Mesenchymal stem cell (in vitro differentiated cells and primary cell): ENCODE measurements at regions not wholly inside any gene's neighbourhood (a gene's known extent, or its start where the extent isn't known, plus 50 kb on each side); places are given as distances from the start of the nearest gene placed in this dataset.
"Not testable (repeated sequence)": the region's sequence is repeated elsewhere in the genome, so short reads cannot be mapped to it uniquely, and the experiment has no call there.

Experiments
- DNase-seq: peaks from one replicate; pipeline ENCODE4 v3.0.0-alpha.2; 2013
- H2AFZ ChIP-seq: one replicate; pipeline ENCODE4 v1.6.1; 2013; ENCODE audit warnings: low read depth, mild to moderate bottlenecking, control low read depth, inconsistent platforms, low read length, moderate library complexity
- H2AK5ac ChIP-seq: 2 replicates; pipeline ENCODE4 v1.6.1; 2013; ENCODE audit warnings: low read length, moderate library complexity, mild to moderate bottlenecking, inconsistent platforms; ENCODE audit not compliant: severe bottlenecking
- H2BK120ac ChIP-seq: one replicate; pipeline ENCODE4 v1.6.1; 2013; ENCODE audit warnings: low read depth, mild to moderate bottlenecking, inconsistent platforms, low read length, moderate library complexity
- H2BK12ac ChIP-seq, 2 experiments: one replicate each; pipeline ENCODE4 v1.6.1; 2013; ENCODE audit warnings: inconsistent platforms in 2 of 2, low read length in 2 of 2, mild to moderate bottlenecking in 2 of 2, moderate library complexity in 2 of 2, control low read depth in 1 of 2
- H2BK15ac ChIP-seq: one replicate; pipeline ENCODE4 v1.6.1; 2013; ENCODE audit warnings: mild to moderate bottlenecking, low read depth, inconsistent platforms; ENCODE audit not compliant: poor library complexity, severe bottlenecking
- H2BK5ac ChIP-seq: 2 replicates; pipeline ENCODE4 v1.6.1; 2013; ENCODE audit warnings: low read depth, mild to moderate bottlenecking, low read length, control low read depth, inconsistent platforms; ENCODE audit not compliant: poor library complexity, severe bottlenecking
- H3K14ac ChIP-seq, 2 experiments: one replicate each; pipeline ENCODE4 v1.6.1; 2013; ENCODE audit warnings: inconsistent platforms in 2 of 2, low read length in 2 of 2, control low read depth in 1 of 2, mild to moderate bottlenecking in 1 of 2, moderate library complexity in 1 of 2
- H3K18ac ChIP-seq, 2 experiments: one replicate each; pipeline ENCODE4 v1.6.1; 2013; ENCODE audit warnings: inconsistent platforms in 2 of 2, low read length in 2 of 2, control low read depth in 1 of 2, low read depth in 1 of 2, mild to moderate bottlenecking in 1 of 2
- H3K23ac ChIP-seq, 2 experiments: one replicate each; pipeline ENCODE4 v1.6.1; 2013; ENCODE audit warnings: inconsistent platforms in 2 of 2, low read length in 2 of 2, mild to moderate bottlenecking in 2 of 2, moderate library complexity in 2 of 2, control low read depth in 1 of 2
- H3K27ac ChIP-seq: 2 replicates; pipeline ENCODE4 v1.5.1; 2013; ENCODE audit warnings: mild to moderate bottlenecking, moderate library complexity, low read length, control low read depth, inconsistent platforms; ENCODE audit not compliant: poor library complexity, severe bottlenecking
- H3K27me3 ChIP-seq, 2 experiments: 2 replicates each; pipeline versions ENCODE4 v1.6.1 to v1.7.0; 2013; ENCODE audit warnings: low read length in 2 of 2, mild to moderate bottlenecking in 2 of 2, moderate library complexity in 2 of 2, control low read depth in 1 of 2, inconsistent platforms in 1 of 2; ENCODE audit not compliant: control insufficient read depth in 1 of 2, insufficient read depth in 1 of 2
- H3K36me3 ChIP-seq, 2 experiments: 2 replicates each; pipeline versions ENCODE4 v1.6.1 to v1.7.0; 2013; ENCODE audit warnings: low read length in 2 of 2, control low read depth in 1 of 2, inconsistent platforms in 1 of 2, low read depth in 1 of 2, mild to moderate bottlenecking in 1 of 2; ENCODE audit not compliant: insufficient read depth in 2 of 2, control insufficient read depth in 1 of 2
- H3K4ac ChIP-seq, 2 experiments: one replicate each; pipeline ENCODE4 v1.6.1; 2013; ENCODE audit warnings: inconsistent platforms in 2 of 2, low read length in 2 of 2, mild to moderate bottlenecking in 2 of 2, moderate library complexity in 2 of 2, control low read depth in 1 of 2, low read depth in 1 of 2
- H3K4me1 ChIP-seq: 2 replicates; pipeline ENCODE4 v1.6.1; 2013; ENCODE audit warnings: low read depth, low read length, control low read depth; ENCODE audit not compliant: control insufficient read depth, insufficient read depth
- H3K4me2 ChIP-seq: 2 replicates; pipeline ENCODE4 v1.6.1; 2013; ENCODE audit warnings: low read length, mild to moderate bottlenecking, inconsistent platforms; ENCODE audit not compliant: poor library complexity, severe bottlenecking
- H3K4me3 ChIP-seq, 2 experiments: 2 replicates each; pipeline versions ENCODE4 v1.5.1 to v1.7.0; 2013; ENCODE audit warnings: low read length in 2 of 2, mild to moderate bottlenecking in 2 of 2, control low read depth in 1 of 2, low read depth in 1 of 2; ENCODE audit not compliant: insufficient read depth in 1 of 2
- H3K79me1 ChIP-seq: replicated peaks from 2 replicates; pipeline ENCODE4 v1.6.1; 2013; ENCODE audit warnings: mild to moderate bottlenecking, control low read depth, low read length, inconsistent platforms; ENCODE audit not compliant: poor library complexity, severe bottlenecking
- H3K9ac ChIP-seq: 2 replicates; pipeline ENCODE4 v1.7.0; 2013; ENCODE audit warnings: mild to moderate bottlenecking, low read length, moderate library complexity
- H3K9me3 ChIP-seq: 2 replicates; pipeline ENCODE4 v1.7.0; 2013; ENCODE audit warnings: mild to moderate bottlenecking, low read length; ENCODE audit not compliant: control insufficient read depth
- H4K8ac ChIP-seq: one replicate; pipeline ENCODE4 v1.6.1; 2013; ENCODE audit warnings: inconsistent platforms, mild to moderate bottlenecking, low read length, moderate library complexity
- H4K91ac ChIP-seq: one replicate; pipeline ENCODE4 v1.6.1; 2013; ENCODE audit warnings: mild to moderate bottlenecking, low read length, inconsistent platforms
- WGBS: methylation state at CpG from one replicate; pipeline ENCODE4 v1.1.7; 2013; ENCODE audit warnings: mixed read lengths; 5-methylcytosine and 5-hydroxymethylcytosine counted together

- Histone ChIP-seq H3K4me1 (no peaks in the 10 kb centered on the region), H3K4me3 (no peak overlapping the region), H3K14ac (no peak overlapping the region), H2AK5ac (no peak overlapping the region), H2AFZ (no peak overlapping the region), H3K79me1 (no peaks in the 10 kb centered on the region), H3K9ac (no peak overlapping the region), H3K4me2 (no peak overlapping the region), H3K36me3 (no peaks in the 10 kb centered on the region), H4K8ac (no peak overlapping the region), H2BK15ac (no peak overlapping the region), H3K23ac (no peak overlapping the region), H3K18ac (no peak overlapping the region), H2BK120ac (no peak overlapping the region), H3K27ac (no peak overlapping the region), H3K9me3 (peaks cover 6% of the 10 kb centered on the region), H3K27me3 (peaks cover 0 to 12% of the 10 kb centered on the region in 2 experiments), H2BK5ac (no peak overlapping the region), H4K91ac (no peak overlapping the region), H3K4ac (no peak overlapping the region), H2BK12ac (no peak overlapping the region)
- peak; percentile 74 for DNase-seq
These were observed 862.1 kb upstream of the MIR17HG start for GRCh38 chr13:90485436-90485835.

- H3K4me1 ChIP-seq = no peaks in the 10 kb centered on the region
These were observed 854.6 kb upstream of the MIR17HG start for GRCh38 chr13:90492872-90493271.

GRCh38 chr13:90493667-90494066 is 853.8 kb upstream of the MIR17HG start:
- Histone ChIP-seq H3K4me1 (no peaks in the 10 kb centered on the region), H4K8ac (no peak overlapping the region), H2AK5ac (no peak overlapping the region), H2BK5ac (no peak overlapping the region), H3K4me2 (no peak overlapping the region), H3K27me3 (no peaks in the 10 kb centered on the region), H4K91ac (no peak overlapping the region), H3K18ac (no peak overlapping the region), H3K36me3 (no peaks in the 10 kb centered on the region), H3K27ac (no peak overlapping the region), H2BK15ac (no peak overlapping the region), H3K4ac (no peak overlapping the region), H3K79me1 (no peaks in the 10 kb centered on the region), H2AFZ (no peak overlapping the region), H3K9ac (no peak overlapping the region), H3K14ac (no peak overlapping the region), H2BK12ac (no peak overlapping the region), H3K23ac (no peak overlapping the region), H2BK120ac (no peak overlapping the region), H3K9me3 (peaks cover 26% of the 10 kb centered on the region), H3K4me3 (no peak overlapping the region)
- 84% methylated on average over 1 of the region's 2 CpGs for WGBS
- no peak for DNase-seq

More at GRCh38 chr13:90492872-90493271, 854.6 kb upstream of the MIR17HG start:
- Histone ChIP-seq H2BK15ac (no peak overlapping the region), H2AFZ (no peak overlapping the region), H3K18ac (no peak overlapping the region), H4K8ac (no peak overlapping the region), H2BK120ac (no peak overlapping the region), H4K91ac (no peak overlapping the region), H3K9ac (no peak overlapping the region), H2BK12ac (no peak overlapping the region), H2BK5ac (no peak overlapping the region), H3K4ac (no peak overlapping the region), H3K9me3 (peaks cover 30% of the 10 kb centered on the region), H3K4me2 (no peak overlapping the region), H3K36me3 (no peaks in the 10 kb centered on the region), H3K79me1 (no peaks in the 10 kb centered on the region), H3K4me3 (no peak overlapping the region), H3K27ac (no peak overlapping the region), H3K27me3 (no peaks in the 10 kb centered on the region), H2AK5ac (no peak overlapping the region), H3K23ac (no peak overlapping the region), H3K14ac (no peak overlapping the region)
- WGBS = 90% methylated on average over 2 of the region's 2 CpGs
- DNase-seq = no peak

- not testable (repeated sequence) for H3K79me1 ChIP-seq, H3K27me3 ChIP-seq, DNase-seq, H3K18ac ChIP-seq, H3K4me2 ChIP-seq, H4K8ac ChIP-seq, H2BK5ac ChIP-seq, H2BK120ac ChIP-seq, H3K4me3 ChIP-seq, H3K4me1 ChIP-seq, H3K27ac ChIP-seq, H3K9ac ChIP-seq, H2BK12ac ChIP-seq, H2BK15ac ChIP-seq, H3K23ac ChIP-seq, H2AK5ac ChIP-seq, H3K36me3 ChIP-seq, H3K4ac ChIP-seq, H4K91ac ChIP-seq, H3K14ac ChIP-seq, H2AFZ ChIP-seq
- WGBS = 97% methylated on average over 27 of the region's 27 CpGs
- H3K9me3 ChIP-seq = peaks cover 26% of the 10 kb centered on the region
These were observed 852.6 kb upstream of the MIR17HG start for GRCh38 chr13:90494849-90495248.
